CD4-positive, alpha-beta T cell (primary cell): ENCODE measurements at regions not wholly inside any gene's neighbourhood (a gene's known extent, or its start where the extent isn't known, plus 50 kb on each side); places are given as distances from the start of the nearest gene placed in this dataset.

Experiments used
- ATAC-seq: fragments of 200-7000 bp; cut with Tn5 transposase; one replicate; pipeline ENCODE4 v1.10.0; 2022; ENCODE audit warnings: mild to moderate bottlenecking; ENCODE audit not compliant: poor library complexity
- CTCF ChIA-PET: fragments of 350-600 bp; sonication (Branson Sonifier 250); formaldehyde crosslinking; loops from one replicate; lab custom pipeline; 2021; ENCODE audit warnings: antibody characterized with exemption, inconsistent platforms; lab: Charles Lee
- POLR2A ChIA-PET: fragments of 350-600 bp; sonication (Branson Sonifier 250); formaldehyde crosslinking; loops from one replicate; lab custom pipeline; 2021; ENCODE audit warnings: antibody characterized with exemption, inconsistent platforms; lab: Charles Lee
- DNase-seq, 14 experiments: peaks; one replicate each; pipeline ENCODE4 v3.0.0-alpha.2; 2013 to 2020; ENCODE audit warnings: mixed read lengths in 2 of 14
- H3K27ac ChIP-seq, 2 donors: one replicate each; pipeline versions ENCODE4 v1.5.1 to v1.7.0; 2013; ENCODE audit warnings: low read length in 2 of 2, low read depth in 1 of 2, mild to moderate bottlenecking in 1 of 2
- H3K27me3 ChIP-seq, 2 experiments: 1 replicate in 1 of 2; 2 replicates in 1 of 2; pipeline versions ENCODE4 v1.6.1 to v1.7.0; 2013; ENCODE audit warnings: low read length in 2 of 2, control low read depth in 1 of 2, mild to moderate bottlenecking in 1 of 2, moderate library complexity in 1 of 2; ENCODE audit not compliant: insufficient read depth in 2 of 2, control insufficient read depth in 1 of 2
- H3K36me3 ChIP-seq: one replicate; pipeline ENCODE4 v1.6.1; 2013; ENCODE audit warnings: low read length, control low read depth; ENCODE audit not compliant: insufficient read depth
- H3K4me1 ChIP-seq: one replicate; pipeline ENCODE4 v1.6.1; 2013; ENCODE audit warnings: low read length, control low read depth; ENCODE audit not compliant: insufficient read depth
- H3K4me3 ChIP-seq: one replicate; pipeline ENCODE4 v1.5.1; 2013; ENCODE audit warnings: mild to moderate bottlenecking, low read length, moderate library complexity
- H3K9me3 ChIP-seq, 2 experiments: 1 replicate in 1 of 2; 2 replicates in 1 of 2; pipeline versions ENCODE4 v1.6.1 to v1.7.0; 2013; ENCODE audit warnings: low read length in 2 of 2, mild to moderate bottlenecking in 2 of 2, control low read depth in 1 of 2, moderate library complexity in 1 of 2; ENCODE audit not compliant: control insufficient read depth in 1 of 2, insufficient read depth in 1 of 2
- H3K27ac Mint-ChIP-seq: one replicate; pipeline ENCODE4 v1.8.0; 2020; ENCODE audit warnings: mixed read lengths
- H3K27me3 Mint-ChIP-seq: one replicate; pipeline ENCODE4 v1.8.0; 2021; ENCODE audit warnings: mixed read lengths
- H3K36me3 Mint-ChIP-seq: one replicate; pipeline ENCODE4 v1.8.0; 2021; ENCODE audit warnings: low read depth, mixed read lengths
- H3K4me1 Mint-ChIP-seq: one replicate; pipeline ENCODE4 v1.8.0; 2021; ENCODE audit warnings: low read depth, mixed read lengths
- H3K4me3 Mint-ChIP-seq: one replicate; pipeline ENCODE4 v1.8.0; 2020; ENCODE audit warnings: mild to moderate bottlenecking, mixed read lengths
- H3K9me3 Mint-ChIP-seq: one replicate; pipeline ENCODE4 v1.8.0; 2020; ENCODE audit warnings: mixed read lengths
- intact Hi-C, 2 experiments: fragments of 100-400 bp; cut with DNase I in 1 of 2; cut with micrococcal nuclease in 1 of 2; formaldehyde crosslinking; loops; one replicate each; pipeline versions ENCODE4 v1.15.1 to v1.9.0; 2023 to 2025; cut with DNase I, micrococcal nuclease
- TF ChIP-seq, protein P1 (sequence below): fragments of 200-600 bp; IDR thresholded peaks from one replicate; pipeline ENCODE4 v1.8.0; 2022; ENCODE audit warnings: antibody characterized with exemption, mild to moderate bottlenecking

GRCh38 chr6:50637267-50637666, 76.1 kb upstream of the TFAP2D start:
- H3K4me1 ChIP-seq = no peaks in the 10 kb centered on the region
- no peaks in the 10 kb centered on the region for H3K36me3 ChIP-seq
- H3K9me3 ChIP-seq = no peaks in the 10 kb centered on the region
- DNase-seq (no peak), ATAC-seq (no peak)
- CTCF ChIA-PET = no interaction called here
- Mint-ChIP-seq H3K27ac (no peak overlapping the region), H3K9me3 (peaks cover 4% of the 10 kb centered on the region), H3K36me3 (no peaks in the 10 kb centered on the region), H3K27me3 (no peaks in the 10 kb centered on the region), H3K4me1 (no peaks in the 10 kb centered on the region), H3K4me3 (no peak overlapping the region)
- TF ChIP-seq, protein P1, sequence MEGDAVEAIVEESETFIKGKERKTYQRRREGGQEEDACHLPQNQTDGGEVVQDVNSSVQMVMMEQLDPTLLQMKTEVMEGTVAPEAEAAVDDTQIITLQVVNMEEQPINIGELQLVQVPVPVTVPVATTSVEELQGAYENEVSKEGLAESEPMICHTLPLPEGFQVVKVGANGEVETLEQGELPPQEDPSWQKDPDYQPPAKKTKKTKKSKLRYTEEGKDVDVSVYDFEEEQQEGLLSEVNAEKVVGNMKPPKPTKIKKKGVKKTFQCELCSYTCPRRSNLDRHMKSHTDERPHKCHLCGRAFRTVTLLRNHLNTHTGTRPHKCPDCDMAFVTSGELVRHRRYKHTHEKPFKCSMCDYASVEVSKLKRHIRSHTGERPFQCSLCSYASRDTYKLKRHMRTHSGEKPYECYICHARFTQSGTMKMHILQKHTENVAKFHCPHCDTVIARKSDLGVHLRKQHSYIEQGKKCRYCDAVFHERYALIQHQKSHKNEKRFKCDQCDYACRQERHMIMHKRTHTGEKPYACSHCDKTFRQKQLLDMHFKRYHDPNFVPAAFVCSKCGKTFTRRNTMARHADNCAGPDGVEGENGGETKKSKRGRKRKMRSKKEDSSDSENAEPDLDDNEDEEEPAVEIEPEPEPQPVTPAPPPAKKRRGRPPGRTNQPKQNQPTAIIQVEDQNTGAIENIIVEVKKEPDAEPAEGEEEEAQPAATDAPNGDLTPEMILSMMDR = no peak
- intact Hi-C loops = no loop called here
- POLR2A ChIA-PET = no interaction called here
- no peaks in the 10 kb centered on the region for H3K27me3 ChIP-seq
- no peak overlapping the region for H3K27ac ChIP-seq
- H3K4me3 ChIP-seq = no peak overlapping the region

DNA sequence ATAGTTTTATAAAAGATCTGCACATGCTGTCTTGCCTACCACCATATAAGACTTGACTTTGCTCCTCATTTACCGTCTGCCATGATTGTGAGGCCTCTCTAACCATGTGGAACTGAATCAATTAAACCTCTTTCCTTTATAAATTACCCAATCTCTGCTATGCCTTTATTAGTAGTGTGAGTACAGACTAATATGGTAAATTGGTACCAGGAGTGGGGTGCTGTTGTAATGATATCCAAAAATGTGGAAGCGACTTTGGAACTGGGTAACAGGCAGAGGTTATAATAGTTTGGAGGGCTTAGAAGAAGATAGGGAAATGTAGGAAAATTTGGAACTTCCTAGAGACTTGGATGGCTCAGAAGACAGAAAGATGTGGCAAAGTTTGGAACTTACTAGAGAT, 64.2 kb upstream of the TFAP2D start:
- H3K27me3 Mint-ChIP-seq = no peaks in the 10 kb centered on the region
- TF ChIP-seq, protein P1 = no peak
- CTCF ChIA-PET = no interaction called here

DNA sequence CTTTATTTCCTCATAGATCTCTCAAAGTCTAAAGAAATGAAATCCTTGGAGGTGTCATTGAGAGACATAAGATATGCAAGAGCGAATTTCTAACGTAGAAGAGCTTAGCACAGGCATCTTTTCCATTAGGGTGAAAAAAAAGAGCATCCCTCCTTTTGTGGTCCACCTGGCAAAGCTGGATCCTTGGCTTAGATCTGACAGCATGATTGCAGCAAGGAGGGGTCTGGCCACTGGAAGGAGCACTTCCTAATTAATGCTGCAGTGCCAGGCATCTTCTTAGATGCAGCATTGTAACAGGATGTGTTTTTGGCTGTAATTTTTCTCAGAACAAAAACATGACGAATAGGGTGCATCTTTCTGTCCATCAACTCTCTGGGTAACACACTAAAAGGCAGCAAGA, 60.1 kb upstream of the TFAP2D start:
- no peak overlapping the region for H3K4me3 Mint-ChIP-seq
- H3K36me3 ChIP-seq = no peaks in the 10 kb centered on the region

More for the DNA sequence above, 64.2 kb upstream of the TFAP2D start:
- Histone ChIP-seq H3K27me3 (no peaks in the 10 kb centered on the region), H3K9me3 (peaks cover 7% of the 10 kb centered on the region in 2 experiments), H3K27ac (no peak overlapping the region), H3K4me3 (no peak overlapping the region), H3K4me1 (no peaks in the 10 kb centered on the region), H3K36me3 (no peaks in the 10 kb centered on the region)
- intact Hi-C loops = no loop called here
- Mint-ChIP-seq H3K36me3 (no peaks in the 10 kb centered on the region), H3K9me3 (peaks cover 11% of the 10 kb centered on the region), H3K4me3 (no peak overlapping the region), H3K27ac (no peak overlapping the region), H3K4me1 (no peaks in the 10 kb centered on the region)
- no peak for DNase-seq
- POLR2A ChIA-PET = no interaction called here
- ATAC-seq = no peak

More for the DNA sequence above, 60.1 kb upstream of the TFAP2D start:
- CTCF ChIA-PET = no interaction called here
- ATAC-seq (no peak), DNase-seq (no peak)
- intact Hi-C loops = no loop called here
- Histone ChIP-seq H3K4me1 (no peaks in the 10 kb centered on the region), H3K27ac (no peak overlapping the region), H3K4me3 (no peak overlapping the region), H3K27me3 (no peaks in the 10 kb centered on the region), H3K9me3 (peaks cover 7% of the 10 kb centered on the region in 2 experiments)
- TF ChIP-seq, protein P1 = no peak
- no peaks in the 10 kb centered on the region for H3K4me1 Mint-ChIP-seq
- POLR2A ChIA-PET = no interaction called here
- peaks cover 5% of the 10 kb centered on the region for H3K9me3 Mint-ChIP-seq
- no peaks in the 10 kb centered on the region for H3K27me3 Mint-ChIP-seq
- H3K27ac Mint-ChIP-seq = no peak overlapping the region
- no peaks in the 10 kb centered on the region for H3K36me3 Mint-ChIP-seq
